CD14-positive monocyte (primary cell): ENCODE measurements at regions not wholly inside any gene's neighbourhood (a gene's known extent, or its start where the extent isn't known, plus 50 kb on each side); places are given as distances from the start of the nearest gene placed in this dataset.

Experiments
- DNase-seq, 3 donors: peaks; one replicate each; pipeline ENCODE4 v3.0.0-alpha.2; 2011 to 2022
- H2AFZ ChIP-seq: 2 replicates; pipeline ENCODE4 v1.6.0; 2012; ENCODE audit warnings: mild to moderate bottlenecking, low read depth, low read length, inconsistent platforms; ENCODE audit not compliant: insufficient read depth, poor library complexity, severe bottlenecking
- H3K27ac ChIP-seq, 2 donors: 1 replicate in 1 of 2; 2 replicates in 1 of 2; pipeline ENCODE4 v1.5.1; 2012 to 2013; ENCODE audit warnings: low read length in 2 of 2, control low read depth in 1 of 2, inconsistent platforms in 1 of 2, low read depth in 1 of 2, mild to moderate bottlenecking in 1 of 2
- H3K27me3 ChIP-seq, 2 donors: one replicate each; pipeline versions ENCODE4 v1.6.0 to v1.6.1; 2011 to 2013; ENCODE audit warnings: low read length in 2 of 2; ENCODE audit not compliant: control insufficient read depth in 2 of 2, insufficient read depth in 2 of 2
- H3K36me3 ChIP-seq, 2 donors: replicated peaks in 1 of 2; 1 replicate in 1 of 2; 2 replicates in 1 of 2; pipeline versions ENCODE4 v1.5.1 to v1.6.1; 2012 to 2013; ENCODE audit warnings: low read length in 2 of 2, control low read depth in 1 of 2, inconsistent platforms in 1 of 2, mild to moderate bottlenecking in 1 of 2; ENCODE audit not compliant: insufficient read depth in 2 of 2, control insufficient read depth in 1 of 2
- H3K4me1 ChIP-seq, 2 donors: 1 replicate in 1 of 2; 2 replicates in 1 of 2; pipeline versions ENCODE4 v1.5.1 to v1.6.1; 2012 to 2013; ENCODE audit warnings: low read length in 2 of 2, control low read depth in 1 of 2, inconsistent platforms in 1 of 2, mild to moderate bottlenecking in 1 of 2, moderate library complexity in 1 of 2; ENCODE audit not compliant: insufficient read depth in 2 of 2, control insufficient read depth in 1 of 2
- H3K4me2 ChIP-seq: replicated peaks from 2 replicates; pipeline ENCODE3; 2012; ENCODE audit warnings: low read length, moderate library complexity, mild to moderate bottlenecking; ENCODE audit not compliant: poor library complexity, severe bottlenecking; ENCODE audit errors: extremely low read depth
- H3K4me3 ChIP-seq, 3 experiments: fragments of 200-600 bp in 1 of 3; sonication (generic) in 1 of 3; replicated peaks in 1 of 3; 1 replicate in 2 of 3; 2 replicates in 1 of 3; pipeline ENCODE4 v1.5.1; 2011 to 2013; ENCODE audit warnings: low read length in 3 of 3, mild to moderate bottlenecking in 3 of 3, control low read depth in 2 of 3, low read depth in 2 of 3, inconsistent platforms in 1 of 3, moderate library complexity in 1 of 3
- H3K79me2 ChIP-seq: 2 replicates; pipeline ENCODE4 v1.6.0; 2012; ENCODE audit warnings: mild to moderate bottlenecking, control low read depth, inconsistent platforms, low read length, moderate library complexity; ENCODE audit not compliant: insufficient read depth
- H3K9ac ChIP-seq: 2 replicates; pipeline ENCODE4 v1.6.0; 2017; ENCODE audit warnings: low read length, mild to moderate bottlenecking; ENCODE audit not compliant: insufficient read depth, poor library complexity, severe bottlenecking
- H3K9me3 ChIP-seq, 2 donors: replicated peaks in 1 of 2; 1 replicate in 1 of 2; 2 replicates in 1 of 2; pipeline versions ENCODE4 v1.5.1 to v1.6.1; 2012 to 2013; ENCODE audit warnings: low read length in 2 of 2, control low read depth in 1 of 2; ENCODE audit not compliant: control insufficient read depth in 1 of 2, insufficient read depth in 1 of 2
- H4K20me1 ChIP-seq: 2 replicates; pipeline ENCODE4 v1.6.0; 2012; ENCODE audit warnings: mild to moderate bottlenecking, low read length, control low read depth, moderate library complexity; ENCODE audit not compliant: insufficient read depth
- H3K27ac Mint-ChIP-seq, 7 donors: one replicate each; pipeline ENCODE4 v1.8.0; 2020; ENCODE audit warnings: mild to moderate bottlenecking in 7 of 7, mixed read lengths in 7 of 7, moderate library complexity in 6 of 7, inconsistent platforms in 2 of 7
- H3K27me3 Mint-ChIP-seq, 3 donors: one replicate each; pipeline ENCODE4 v1.8.0; 2021 to 2022; ENCODE audit warnings: low read depth in 3 of 3, mild to moderate bottlenecking in 3 of 3, mixed read lengths in 3 of 3, moderate library complexity in 3 of 3, inconsistent platforms in 1 of 3
- H3K36me3 Mint-ChIP-seq, 2 donors: one replicate each; pipeline ENCODE4 v1.8.0; 2020; ENCODE audit warnings: mixed read lengths in 2 of 2, inconsistent platforms in 1 of 2, mild to moderate bottlenecking in 1 of 2
- H3K4me1 Mint-ChIP-seq: one replicate; pipeline ENCODE4 v1.8.0; 2020; ENCODE audit warnings: mild to moderate bottlenecking, mixed read lengths
- H3K4me3 Mint-ChIP-seq, 2 donors: one replicate each; pipeline ENCODE4 v1.8.0; 2020; ENCODE audit warnings: mild to moderate bottlenecking in 2 of 2, mixed read lengths in 2 of 2, moderate library complexity in 1 of 2
- H3K9me3 Mint-ChIP-seq, 7 donors: one replicate each; pipeline ENCODE4 v1.8.0; 2020 to 2022; ENCODE audit warnings: mixed read lengths in 7 of 7, mild to moderate bottlenecking in 6 of 7, moderate library complexity in 6 of 7, inconsistent platforms in 2 of 7
- CTCF ChIP-seq: fragments of 200-600 bp; IDR thresholded peaks from one replicate; pipeline ENCODE4 v1.8.0; 2022; ENCODE audit warnings: antibody characterized with exemption, mild to moderate bottlenecking
- WGBS: methylation state at CpG from one replicate; pipeline ENCODE4 v1.1.5; 2013; ENCODE audit warnings: missing lambda C conversion rate; ENCODE audit not compliant: insufficient coverage; 5-methylcytosine and 5-hydroxymethylcytosine counted together
- intact Hi-C, 2 donors: fragments of 100-400 bp; cut with micrococcal nuclease; formaldehyde crosslinking; loops; one replicate each; pipeline versions ENCODE4 v1.15.0 to v1.15.1; 2023

- Histone ChIP-seq H3K27me3 (no peaks in the 10 kb centered on the region), H4K20me1 (no peaks in the 10 kb centered on the region), H3K9me3 (no peaks in the 10 kb centered on the region), H3K27ac (no peak overlapping the region), H3K79me2 (no peaks in the 10 kb centered on the region), H3K36me3 (no peaks in the 10 kb centered on the region), H3K4me3 (no peak overlapping the region), H3K4me1 (no peaks in the 10 kb centered on the region), H3K4me2 (no peak overlapping the region), H3K9ac (no peak overlapping the region), H2AFZ (no peak overlapping the region)
- Mint-ChIP-seq H3K4me3 (no peak overlapping the region), H3K9me3 (peaks cover 0 to under 1% (median 0%) of the 10 kb centered on the region in 7 donors), H3K27ac (no peak overlapping the region), H3K27me3 (peaks cover 0 to 4% (median under 1%) of the 10 kb centered on the region in 3 donors), H3K36me3 (no peaks in the 10 kb centered on the region), H3K4me1 (no peaks in the 10 kb centered on the region)
- no peak for TF ChIP-seq CTCF
- intact Hi-C loops, result no loop called here
- DNase-seq, result no peak
- 61% methylated on average over 11 of the region's 16 CpGs for WGBS
Observed at GRCh38 chr22:48416396-48417224, 1411.1 kb downstream of the BRD1 start.

- Histone ChIP-seq H3K9ac (no peak overlapping the region), H3K27me3 (no peaks in the 10 kb centered on the region), H3K36me3 (no peaks in the 10 kb centered on the region), H3K4me2 (no peak overlapping the region), H2AFZ (no peak overlapping the region), H3K79me2 (no peaks in the 10 kb centered on the region), H4K20me1 (no peaks in the 10 kb centered on the region), H3K4me3 (no peak overlapping the region), H3K9me3 (no peaks in the 10 kb centered on the region), H3K27ac (no peak overlapping the region), H3K4me1 (no peaks in the 10 kb centered on the region)
- 71% methylated on average over 9 of the region's 14 CpGs for WGBS
- H3K4me3 Mint-ChIP-seq, result no peak overlapping the region
- peaks cover 0 to 4% (median 3%) of the 10 kb centered on the region in 3 donors for H3K27me3 Mint-ChIP-seq
- no peaks in the 10 kb centered on the region for H3K9me3 Mint-ChIP-seq
- no peak for DNase-seq
- intact Hi-C loops, result no loop called here
- no peaks in the 10 kb centered on the region for H3K36me3 Mint-ChIP-seq
- no peak for TF ChIP-seq CTCF
- no peak overlapping the region for H3K27ac Mint-ChIP-seq
- no peaks in the 10 kb centered on the region for H3K4me1 Mint-ChIP-seq
Observed at GRCh38 chr22:48415520-48415919, 1412.2 kb downstream of the BRD1 start.
